ENCODE measurements at regions not wholly inside any gene's neighbourhood (a gene's known extent, or its start where the extent isn't known, plus 50 kb on each side); places are given as distances from the start of the nearest gene placed in this dataset.

GRCh38 chr6:105504706-105505105 lies 101.8 kb upstream of the PREP start:
- no peak for DNase-seq

- no peak for DNase-seq
Measured at GRCh38 chr6:105503641-105504040, 100.8 kb upstream of the PREP start.

DNA sequence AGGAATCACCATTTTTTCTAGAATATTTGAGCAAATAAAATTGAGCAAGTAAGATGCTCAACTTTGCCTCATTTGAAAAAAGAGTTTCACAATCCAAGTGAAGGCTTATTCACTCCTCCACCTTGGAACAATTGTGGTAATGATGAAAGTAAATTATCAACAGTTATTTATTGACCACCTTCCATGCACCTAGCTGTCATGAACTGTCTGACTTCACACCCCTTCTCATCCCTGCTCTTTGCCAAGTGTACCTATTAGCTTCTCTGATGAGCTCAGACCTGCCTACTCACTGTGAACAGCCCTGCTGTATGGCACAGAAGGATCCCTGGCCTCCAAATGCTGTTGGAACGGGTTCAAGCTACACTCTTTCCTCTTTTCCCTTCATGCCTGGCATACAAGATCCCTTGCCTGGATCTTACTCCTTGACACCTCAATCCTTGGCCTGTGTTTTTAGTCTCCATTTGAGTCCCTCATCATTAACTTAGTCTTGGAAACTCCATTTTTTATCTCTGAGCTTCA lies 99.0 kb upstream of the PREP start:
- no peak for DNase-seq

- DNase-seq, result no peak
Measured at GRCh38 chr6:105501246-105501645, 98.4 kb upstream of the PREP start.

DNA sequence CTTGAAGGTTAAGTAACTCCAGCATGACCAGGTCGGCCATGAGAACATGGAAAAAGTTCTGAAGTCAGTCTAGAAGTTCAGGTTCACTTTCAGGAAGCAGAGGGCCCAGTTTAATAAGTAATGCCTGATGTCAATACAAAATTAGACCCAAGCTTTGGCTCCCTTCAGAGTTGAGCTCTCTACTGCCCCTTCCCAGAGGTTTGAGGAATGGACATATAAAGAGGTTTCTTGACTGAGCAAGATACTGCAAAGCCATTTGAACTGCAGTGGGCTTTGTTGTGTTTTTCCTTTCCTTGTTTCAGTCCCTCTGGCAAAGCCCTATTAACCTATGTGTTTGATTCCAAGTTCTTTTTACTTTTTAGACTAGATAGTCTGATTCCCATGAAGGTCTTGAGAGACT lies 97.8 kb upstream of the PREP start:
- no peak for DNase-seq

GRCh38 chr6:105499931-105500330 lies 97.0 kb upstream of the PREP start:
- DNase-seq, result no peak

DNA sequence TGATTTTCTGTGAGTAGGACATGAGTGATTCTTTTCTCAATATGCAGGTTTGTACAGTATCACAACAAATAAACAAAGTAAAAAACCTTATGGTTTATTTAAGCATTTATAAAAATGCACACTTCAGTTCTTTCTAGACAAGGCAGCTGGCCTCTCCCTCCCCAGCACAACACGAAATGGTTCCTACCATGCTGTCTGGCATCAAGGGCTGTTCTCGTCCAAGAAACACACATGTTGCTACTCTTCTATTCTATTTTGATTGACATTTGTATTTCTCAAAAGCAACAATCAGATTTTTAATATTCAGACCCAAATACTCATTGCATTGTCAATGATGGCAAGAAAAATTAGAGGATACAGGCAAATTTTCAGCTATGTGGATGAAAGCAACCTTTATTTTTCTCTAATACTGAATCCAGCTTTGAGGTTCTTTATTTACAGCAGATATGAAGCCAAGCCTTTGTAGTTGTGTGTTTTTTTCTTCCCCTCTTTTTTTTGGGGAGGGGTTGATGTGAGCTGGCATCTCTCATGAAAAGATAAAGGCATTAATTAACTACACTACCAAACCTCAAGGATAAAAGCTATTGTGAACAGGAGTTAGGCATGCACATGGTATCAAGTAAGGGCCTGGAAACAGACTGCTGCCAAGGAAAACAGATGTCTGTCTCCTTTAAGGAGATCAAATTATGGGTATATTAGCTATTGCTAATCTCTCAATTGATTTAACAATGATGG lies 96.4 kb upstream of the PREP start:
- DNase-seq, result no peak

DNA sequence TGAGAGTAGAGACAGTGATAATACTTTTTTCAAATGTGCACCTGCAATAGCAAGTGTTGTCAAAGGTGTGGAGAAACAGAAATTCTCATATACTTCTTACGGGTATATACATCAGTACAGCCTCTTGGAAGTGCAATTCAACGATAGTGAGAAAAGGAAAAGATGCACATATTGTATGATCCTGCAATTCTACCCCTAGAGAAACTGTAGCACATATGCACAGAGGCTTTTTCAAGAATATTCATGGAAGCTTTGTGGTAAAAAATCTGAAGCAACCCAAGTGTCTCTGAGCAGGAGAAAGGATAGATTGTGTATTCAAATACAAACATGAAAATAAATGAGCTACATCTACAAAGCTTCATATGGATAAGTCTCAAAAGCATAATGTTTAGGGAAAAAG lies 94.7 kb upstream of the PREP start:
- DNase-seq, result no peak

DNA sequence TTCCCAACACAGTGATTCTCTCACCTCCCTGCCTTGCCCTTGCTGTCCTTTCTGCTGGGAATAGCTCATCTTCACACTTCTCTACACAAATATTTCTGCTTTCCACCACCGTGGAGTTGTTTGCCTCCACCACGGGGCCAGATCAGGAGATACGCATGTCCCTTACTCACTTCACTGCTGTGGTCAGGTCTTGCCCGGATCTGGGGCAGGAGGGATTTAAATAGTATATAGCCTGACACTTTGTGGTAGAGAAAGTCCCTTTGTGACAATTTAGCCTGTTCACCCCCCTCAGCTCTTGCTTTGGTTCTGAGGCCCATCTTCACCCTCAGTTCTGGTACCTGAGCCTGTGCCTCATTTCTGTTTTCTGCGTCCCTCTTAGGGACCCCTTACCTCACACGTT lies 92.6 kb upstream of the PREP start:
- DNase-seq, result no peak

DNA sequence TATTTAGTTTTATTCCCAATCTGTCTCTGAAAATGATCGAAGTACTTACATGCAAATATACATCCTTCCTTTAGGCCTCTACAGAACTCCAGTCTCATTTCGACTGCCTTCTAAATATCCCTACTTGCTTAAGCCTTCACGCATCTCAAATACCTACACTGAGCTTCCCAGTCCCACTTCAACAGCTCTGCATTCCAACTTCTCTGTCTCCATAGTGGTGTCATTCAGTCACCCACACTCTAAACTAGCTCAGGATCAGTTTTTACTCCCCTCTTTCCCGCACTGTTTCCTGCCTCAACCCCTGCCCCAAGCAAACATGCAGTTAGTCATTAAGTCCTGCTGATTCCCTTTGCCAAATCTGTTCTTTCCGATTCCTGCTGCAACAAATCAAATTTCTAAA lies 91.8 kb upstream of the PREP start:
- DNase-seq, result no peak

DNA sequence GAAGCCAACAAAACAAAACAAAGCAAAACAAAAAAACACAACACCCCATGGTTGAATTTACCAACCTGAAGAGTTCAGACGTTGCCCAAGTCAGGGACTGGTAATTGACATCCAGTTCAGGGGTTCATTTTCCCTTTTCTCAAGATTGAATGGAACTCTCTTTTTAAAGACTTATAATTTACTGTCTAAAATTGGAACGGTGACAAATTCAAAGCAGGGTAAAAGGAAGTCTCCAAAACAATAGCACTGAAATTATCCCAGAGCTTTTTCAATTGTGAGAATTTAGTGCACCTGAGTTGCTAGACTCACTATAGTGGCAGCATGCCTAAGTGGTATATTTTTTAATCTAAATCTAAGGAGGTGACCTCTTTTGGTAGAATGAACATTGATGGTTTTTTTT lies 90.9 kb upstream of the PREP start:
- no peak for DNase-seq

DNA sequence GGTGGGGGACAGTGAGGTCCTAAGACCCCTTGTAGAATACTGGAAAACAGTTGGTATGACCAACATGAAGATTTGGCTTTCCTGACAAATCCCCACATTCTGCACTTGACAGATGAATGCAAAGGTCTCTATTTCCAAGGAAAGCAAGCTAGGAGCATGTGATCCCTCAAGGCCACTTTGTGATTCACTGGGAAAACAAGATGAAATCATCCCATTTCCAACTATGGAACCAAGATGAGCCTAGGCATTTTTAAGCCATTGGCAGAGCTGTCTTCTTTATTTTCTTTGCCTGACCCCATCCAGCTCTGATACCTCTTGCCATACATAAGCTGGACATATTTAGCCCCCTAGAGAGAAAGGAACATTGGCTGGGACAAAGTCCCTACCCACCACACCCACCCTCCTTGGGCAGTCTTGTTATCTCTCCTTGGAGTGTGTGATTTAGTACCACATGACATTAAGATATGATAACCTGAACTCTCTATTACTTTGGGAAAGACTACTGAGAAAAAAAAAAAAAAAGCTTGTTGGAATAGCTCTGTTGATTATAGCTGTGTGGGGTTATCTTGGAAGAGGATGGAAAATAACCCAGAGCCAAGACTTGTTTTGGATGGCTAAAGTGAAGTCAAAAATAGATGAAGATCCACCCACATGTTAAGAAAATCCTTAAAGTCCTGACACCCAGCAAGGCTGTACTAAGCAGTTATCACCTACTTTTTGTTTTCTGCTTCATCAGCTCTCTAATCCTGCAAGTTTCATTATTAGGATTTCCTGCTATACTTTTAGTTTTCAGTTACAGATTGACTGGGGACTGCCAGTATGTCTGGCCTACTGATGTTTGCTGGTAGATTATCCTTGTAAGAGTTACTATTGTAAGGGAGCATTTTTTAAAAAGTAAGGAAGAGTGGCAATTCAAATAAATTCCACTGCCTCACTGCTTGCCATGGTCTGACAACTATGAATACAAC lies 90.1 kb upstream of the PREP start:
- no peak for DNase-seq

DNA sequence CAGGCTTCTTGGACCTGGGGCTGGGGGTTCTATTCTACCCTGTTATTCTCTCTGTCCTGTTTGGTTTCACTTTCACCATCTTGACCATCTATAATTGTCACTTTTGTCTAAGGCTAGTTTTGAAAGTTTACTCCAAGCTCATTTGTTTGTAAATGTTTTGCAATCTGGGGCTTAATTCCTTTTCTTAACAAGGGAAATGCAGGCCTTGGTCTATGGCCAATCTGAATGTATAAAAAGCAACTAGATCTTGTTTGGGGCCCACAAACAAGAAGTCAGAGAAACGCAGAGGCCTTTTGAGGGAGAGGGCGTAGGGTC lies 86.3 kb upstream of the PREP start:
- DNase-seq, result no peak

DNA sequence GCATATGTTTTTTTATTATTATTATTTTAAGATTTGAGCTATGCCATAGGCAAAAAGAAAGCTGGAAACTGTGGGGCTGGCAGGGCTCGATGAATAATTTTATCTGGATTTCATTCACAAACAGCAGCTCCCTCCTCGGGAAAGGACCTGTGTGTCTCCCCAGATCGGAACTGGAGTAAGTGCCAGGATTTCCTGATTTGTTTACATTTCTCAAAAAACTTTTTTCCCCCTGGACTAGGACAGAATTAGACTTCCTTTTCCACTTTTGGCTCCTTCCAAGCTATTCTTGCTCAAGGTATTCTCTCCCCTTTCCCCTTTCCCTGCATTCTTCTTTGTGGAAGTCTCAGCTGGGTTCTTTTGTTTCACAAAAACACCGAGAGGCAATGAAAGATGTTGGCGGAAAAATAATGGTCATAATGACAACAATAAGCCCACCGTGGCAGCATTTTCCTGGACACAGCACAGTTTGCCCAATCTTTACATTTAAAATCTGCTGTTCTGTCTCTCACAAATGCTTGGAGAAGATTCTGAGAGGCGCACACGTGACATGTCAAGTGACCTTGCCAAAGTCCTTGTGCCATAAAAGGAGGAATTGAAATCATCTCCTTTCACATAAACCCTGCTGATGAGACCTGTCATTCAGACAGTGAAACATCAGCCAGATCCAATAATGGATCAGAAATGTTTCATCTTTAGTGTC lies 85.8 kb upstream of the PREP start:
- no peak for DNase-seq

DNA sequence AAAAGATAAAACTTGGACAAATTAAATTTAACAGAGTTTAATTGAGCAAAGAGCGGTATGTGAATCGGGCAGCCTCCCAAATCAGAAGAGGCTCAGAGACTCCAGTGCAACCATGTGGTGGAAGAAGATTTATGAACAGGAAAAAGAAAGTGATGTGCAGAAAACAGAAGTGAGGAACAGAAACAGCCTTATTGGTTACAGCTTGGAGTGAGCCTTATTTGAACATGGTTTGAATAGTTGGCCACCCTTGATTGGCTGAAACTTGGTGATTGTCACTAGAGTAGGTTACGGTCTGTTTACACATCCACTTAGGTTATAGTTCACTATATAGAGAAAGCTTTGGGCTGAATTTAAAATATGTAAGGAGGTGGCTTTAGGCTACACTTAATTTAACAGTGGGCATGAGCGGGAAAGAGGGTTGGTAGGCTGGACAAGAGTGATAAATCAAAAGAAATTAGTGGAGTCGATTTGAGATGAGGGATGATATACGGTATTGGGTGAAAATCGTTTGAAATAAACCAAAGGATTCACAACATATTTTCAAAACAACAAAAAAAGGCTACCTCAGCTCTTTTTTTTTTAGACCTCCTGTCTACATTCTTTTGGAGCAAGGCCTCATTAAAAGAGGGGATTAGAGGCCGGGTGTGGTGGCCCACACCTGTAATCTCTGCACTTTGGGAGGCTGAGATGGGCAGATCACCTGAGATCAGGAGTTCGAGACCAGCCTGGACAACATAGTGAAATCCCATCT lies 84.3 kb upstream of the PREP start:
- no peak for DNase-seq

DNA sequence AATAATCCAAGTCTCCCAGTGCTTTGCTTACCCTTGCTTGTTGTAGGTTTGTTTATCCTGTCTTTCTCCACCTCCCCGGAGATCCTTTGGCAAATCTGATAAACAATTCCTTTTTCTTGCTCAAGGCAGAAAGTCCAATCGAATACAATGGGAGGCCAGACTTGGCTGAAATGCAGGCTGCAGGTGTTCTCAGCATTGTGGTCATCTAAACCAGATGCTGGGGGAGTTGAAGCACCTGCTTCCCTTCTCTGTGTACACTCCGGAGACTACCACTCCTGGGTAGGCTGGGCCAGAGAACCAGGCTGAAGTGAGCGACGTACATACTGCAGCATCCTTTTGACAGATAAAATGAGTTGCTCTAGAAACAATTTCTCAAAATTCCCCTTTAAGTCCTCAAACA lies 82.6 kb upstream of the PREP start:
- DNase-seq, result no peak

DNA sequence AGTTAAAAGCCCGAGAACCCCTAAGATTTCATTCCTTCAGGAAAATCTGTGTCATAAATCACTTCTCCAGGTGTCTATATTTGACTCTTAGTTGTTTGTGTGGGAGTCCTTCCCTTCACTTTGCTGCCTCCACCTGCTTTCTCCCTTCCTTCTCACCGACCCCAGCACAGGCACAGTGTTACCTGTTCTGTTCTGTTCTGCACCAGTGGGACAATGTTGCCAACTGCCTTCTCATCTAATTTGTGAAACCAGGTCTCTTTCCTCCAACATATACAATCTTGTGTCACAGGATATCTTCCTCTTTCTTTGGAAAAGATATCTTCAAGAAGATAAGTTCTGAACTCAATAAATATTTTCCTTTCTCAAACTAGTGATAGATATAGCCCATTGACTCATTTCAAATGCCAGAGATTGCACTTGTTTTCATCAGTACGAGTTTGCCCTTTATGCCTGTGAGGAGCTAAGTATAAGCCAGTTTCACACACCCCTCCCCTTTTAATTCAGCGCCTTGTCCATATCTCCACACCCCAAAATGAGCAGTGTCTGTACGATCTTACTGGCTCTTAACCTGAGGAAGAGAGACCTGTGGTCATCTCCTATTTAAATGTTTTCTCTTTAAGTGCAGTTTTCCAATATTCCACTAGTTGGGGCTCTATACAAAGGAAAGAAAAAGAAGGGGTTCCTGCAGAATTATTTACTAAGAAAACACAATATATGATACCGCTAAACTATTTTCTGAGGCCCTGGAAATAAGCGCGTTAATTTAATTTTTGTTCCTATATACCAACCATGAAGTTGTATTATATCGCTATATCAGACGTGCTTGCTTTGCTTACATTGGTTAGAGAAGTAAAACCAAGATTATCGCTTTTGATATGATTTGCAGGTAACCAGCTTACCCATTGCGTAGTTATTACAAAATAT lies 81.6 kb upstream of the PREP start:
- DNase-seq, result peak; percentile 44

GRCh38 chr6:105483492-105483891 lies 80.6 kb upstream of the PREP start:
- no peak for DNase-seq

DNA sequence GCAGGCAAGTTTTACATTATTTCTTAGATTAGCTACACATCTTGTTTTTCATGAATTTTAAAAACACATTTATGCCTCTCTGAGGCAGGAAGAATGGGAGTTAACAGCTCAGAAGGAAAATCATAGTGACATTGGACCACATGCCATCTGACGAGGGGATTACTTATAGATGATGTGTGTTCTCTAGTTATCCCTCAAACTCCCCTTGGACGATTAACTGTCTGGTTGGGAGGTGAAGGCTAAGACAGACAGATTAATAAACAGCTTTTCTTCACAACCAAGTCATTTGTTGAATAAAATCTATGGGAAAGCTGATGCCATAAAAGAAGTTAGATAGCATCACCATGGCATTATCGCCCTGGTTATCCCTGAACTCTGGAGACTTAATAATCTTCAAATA lies 80.0 kb upstream of the PREP start:
- no peak for DNase-seq

DNA sequence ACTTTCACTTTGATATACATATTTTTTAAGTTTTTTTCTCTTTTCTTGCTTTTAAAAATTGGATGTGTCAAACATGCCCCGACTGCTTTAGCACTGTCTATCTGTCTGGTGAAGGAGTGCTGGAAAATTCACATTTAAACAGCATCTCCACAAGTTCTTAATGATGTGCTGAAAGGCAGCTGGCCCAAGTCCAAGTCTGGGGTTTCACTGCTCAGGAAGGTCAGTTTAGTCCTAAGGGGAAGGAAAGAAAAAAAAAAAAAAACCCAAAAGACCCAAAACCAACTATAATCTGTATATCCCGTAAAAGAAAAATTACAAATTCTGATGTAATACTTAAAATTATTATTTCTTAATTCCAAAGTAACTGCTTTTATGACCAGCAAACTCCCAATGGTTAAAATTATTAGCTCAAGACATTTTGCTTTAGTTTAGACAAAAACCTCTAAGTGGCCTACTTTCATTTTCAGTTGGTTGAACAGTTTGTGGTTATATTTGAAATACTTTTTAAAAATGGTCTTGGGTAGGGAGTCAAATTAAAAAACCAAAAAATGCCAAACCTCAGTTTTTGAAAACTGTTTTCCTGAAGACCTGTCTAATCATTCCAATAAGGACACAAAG lies 79.5 kb upstream of the PREP start:
- no peak for DNase-seq

GRCh38 chr6:105476978-105477377 lies 74.1 kb upstream of the PREP start:
- DNase-seq, result no peak

Data from NCI-H1436 (cell line).